ENCODE measurements at regions not wholly inside any gene's neighbourhood (a gene's known extent, or its start where the extent isn't known, plus 50 kb on each side); places are given as distances from the start of the nearest gene placed in this dataset.
"Not testable (repeated sequence)": the region's sequence is repeated elsewhere in the genome, so short reads cannot be mapped to it uniquely, and the experiment has no call there.

GRCh38 chr1:224061436-224061835, 52.5 kb upstream of the FBXO28 start:
- DNase-seq (ENCODE audit: low read depth in 2 of 2) = no peak

- no peak for DNase-seq (ENCODE audit: low read depth in 2 of 2)
Measured at GRCh38 chr1:224059897-224060427, 53.9 kb upstream of the FBXO28 start.

- no peak for DNase-seq (ENCODE audit: low read depth in 2 of 2)
Measured at GRCh38 chr1:224058303-224058702, 55.6 kb upstream of the FBXO28 start.

- no peak for DNase-seq (ENCODE audit: low read depth in 2 of 2)
Measured at GRCh38 chr1:224057461-224058199, 56.3 kb upstream of the FBXO28 start.

- DNase-seq (ENCODE audit: low read depth in 2 of 2) = no peak
Measured at GRCh38 chr1:224054611-224055010, 59.3 kb upstream of the FBXO28 start.

- no peak for DNase-seq (ENCODE audit: low read depth in 2 of 2)
Measured at GRCh38 chr1:224054012-224054411, 59.9 kb upstream of the FBXO28 start.

- no peak for DNase-seq (ENCODE audit: low read depth in 2 of 2)
Measured at GRCh38 chr1:224053456-224053855, 60.5 kb upstream of the FBXO28 start.

GRCh38 chr1:224052772-224053171, 61.1 kb upstream of the FBXO28 start:
- DNase-seq (ENCODE audit: low read depth in 2 of 2) = no peak

GRCh38 chr1:224051782-224052181, 62.1 kb upstream of the FBXO28 start:
- DNase-seq (ENCODE audit: low read depth in 2 of 2) = not testable (repeated sequence)

- DNase-seq (ENCODE audit: low read depth in 2 of 2) = no peak
Measured at GRCh38 chr1:224051086-224051406, 62.9 kb upstream of the FBXO28 start.

- DNase-seq (ENCODE audit: low read depth in 2 of 2) = no peak
Measured at GRCh38 chr1:224047538-224047937, 66.4 kb upstream of the FBXO28 start.

GRCh38 chr1:224045556-224045955, 68.4 kb upstream of the FBXO28 start:
- DNase-seq (ENCODE audit: low read depth in 2 of 2) = no peak

GRCh38 chr1:224044420-224044819, 69.5 kb upstream of the FBXO28 start:
- no peak for DNase-seq (ENCODE audit: low read depth in 2 of 2)

GRCh38 chr1:224042557-224043118, 71.3 kb upstream of the FBXO28 start:
- no peak for DNase-seq (ENCODE audit: low read depth in 2 of 2)

GRCh38 chr1:224041032-224041431, 72.9 kb upstream of the FBXO28 start:
- no peak for DNase-seq (ENCODE audit: low read depth in 2 of 2)

- DNase-seq (ENCODE audit: low read depth in 2 of 2) = not testable (repeated sequence)
Measured at GRCh38 chr1:224040423-224040822, 73.5 kb upstream of the FBXO28 start.

GRCh38 chr1:224040006-224040405, 73.9 kb upstream of the FBXO28 start:
- DNase-seq (ENCODE audit: low read depth in 2 of 2) = not testable (repeated sequence)

- not testable (repeated sequence) for DNase-seq (ENCODE audit: low read depth in 2 of 2)
Measured at GRCh38 chr1:224038832-224039231, 75.1 kb upstream of the FBXO28 start.

- DNase-seq (ENCODE audit: low read depth in 2 of 2) = not testable (repeated sequence)
Measured at GRCh38 chr1:224037362-224037761, 76.5 kb upstream of the FBXO28 start.

- DNase-seq (ENCODE audit: low read depth in 2 of 2) = not testable (repeated sequence)
Measured at GRCh38 chr1:224032608-224033276, 81.2 kb upstream of the FBXO28 start.

GRCh38 chr1:224031986-224032385, 81.9 kb upstream of the FBXO28 start:
- not testable (repeated sequence) for DNase-seq (ENCODE audit: low read depth in 2 of 2)

- not testable (repeated sequence) for DNase-seq (ENCODE audit: low read depth in 2 of 2)
Measured at GRCh38 chr1:224030257-224030656, 83.7 kb upstream of the FBXO28 start.
